ENCODE measurements at regions not wholly inside any gene's neighbourhood (a gene's known extent, or its start where the extent isn't known, plus 50 kb on each side); places are given as distances from the start of the nearest gene placed in this dataset.

GRCh38 chr5:130529511-130530485 is 625.5 kb downstream of the CHSY3 start:
- TF ChIP-seq ZFX (IDR thresholded peaks at IDR 0.05), result no peak
- no peak for TF ChIP-seq CTCF (IDR thresholded peaks at IDR 0.05 in 2 of 3, conservative IDR thresholded peaks at IDR 0.05 in 1 of 3; ENCODE audit: borderline replicate concordance in 1 of 3, insufficient read depth in 1 of 3, low read depth in 2 of 3, low read length in 2 of 3)
- TF ChIP-seq POLR2A (IDR thresholded peaks at IDR 0.05; ENCODE audit: borderline replicate concordance, extremely low read depth, insufficient read depth, insufficient read length), result no peak
- TF ChIP-seq CEBPB (IDR thresholded peaks at IDR 0.05; ENCODE audit: low read depth), result no peak
- TF ChIP-seq RAD21 (IDR thresholded peaks at IDR 0.05; ENCODE audit: low read depth), result no peak

All from HCT116 (cell line).